BLaER1 treated with 17β-estradiol and CSF1 and Interleukin-3, amounts not matched to agents 10 nM and 100 nM (cell line): ENCODE measurements at regions not wholly inside any gene's neighbourhood (a gene's known extent, or its start where the extent isn't known, plus 50 kb on each side); places are given as distances from the start of the nearest gene placed in this dataset.
"Not testable (repeated sequence)": the region's sequence is repeated elsewhere in the genome, so short reads cannot be mapped to it uniquely, and the experiment has no call there.

Source experiments
- H3K27ac ChIP-seq, 11 experiments: shearing (Covaris generic); formaldehyde crosslinking; 2 replicates each; pipeline ENCODE4 v1.8.1; 2022
- H3K27me3 ChIP-seq, 11 experiments: shearing (Covaris generic); formaldehyde crosslinking; 2 replicates each; pipeline ENCODE4 v1.8.1; 2022
- H3K36me3 ChIP-seq, 11 experiments: shearing (Covaris generic); formaldehyde crosslinking; 2 replicates each; pipeline ENCODE4 v1.8.1; 2022
- H3K4me1 ChIP-seq, 10 experiments: shearing (Covaris generic); formaldehyde crosslinking; 2 replicates each; pipeline ENCODE4 v1.8.1; 2022
- H3K4me2 ChIP-seq, 11 experiments: shearing (Covaris generic); formaldehyde crosslinking; 2 replicates each; pipeline ENCODE4 v1.8.1; 2022
- H3K4me3 ChIP-seq, 10 experiments: shearing (Covaris generic); formaldehyde crosslinking; 2 replicates each; pipeline ENCODE4 v1.8.1; 2022
- H3K9ac ChIP-seq, 11 experiments: shearing (Covaris generic); formaldehyde crosslinking; 2 replicates each; pipeline ENCODE4 v1.8.1; 2022
- H3K9me3 ChIP-seq, 11 experiments: shearing (Covaris generic); formaldehyde crosslinking; replicated peaks in 1 of 11; 2 replicates each; pipeline ENCODE4 v1.8.1; 2022
- H4K20me1 ChIP-seq, 11 experiments: shearing (Covaris generic); formaldehyde crosslinking; 2 replicates each; pipeline ENCODE4 v1.8.1; 2022
- Cebpa-rat ChIP-seq, 11 experiments: shearing (Covaris generic); IDR thresholded peaks; 2 replicates each; pipeline ENCODE4 v1.8.1; 2022

GRCh38 chrX:150207733-150208132 lies 155.4 kb upstream of the MAMLD1 start:
- Histone ChIP-seq H3K9ac (no peak overlapping the region), H3K27ac (no peak overlapping the region), H3K36me3 (no peaks in the 10 kb centered on the region), H3K9me3 (peaks cover 0 to 24% (median 15%) of the 10 kb centered on the region in 11 experiments; a peak in 14 of 22 replicates), H3K27me3 (no peaks in the 10 kb centered on the region), H4K20me1 (no peaks in the 10 kb centered on the region), H3K4me1 (peaks cover 6 to 18% (median 10%) of the 10 kb centered on the region in 10 experiments; a peak in 19 of 20 replicates), H3K4me2 (no peak overlapping the region), H3K4me3 (no peak overlapping the region)
- TF ChIP-seq Cebpa-rat (IDR thresholded peaks at IDR 0.05), result no peak

- Histone ChIP-seq H3K9ac (no peak overlapping the region), H3K9me3 (peaks cover 0 to 24% (median 15%) of the 10 kb centered on the region in 11 experiments; a peak in 14 of 22 replicates), H3K4me1 (peaks cover 0 to 17% (median 8%) of the 10 kb centered on the region in 10 experiments; a peak in 15 of 20 replicates), H3K4me3 (no peak overlapping the region), H3K27me3 (no peaks in the 10 kb centered on the region), H3K27ac (no peak overlapping the region), H3K4me2 (peak overlapping the region in 1 of 11 experiments; percentile 22; a peak in 1 of 22 replicates), H3K36me3 (no peaks in the 10 kb centered on the region), H4K20me1 (no peaks in the 10 kb centered on the region)
- no peak for TF ChIP-seq Cebpa-rat (IDR thresholded peaks at IDR 0.05)
Observed at GRCh38 chrX:150211988-150212387, 151.1 kb upstream of the MAMLD1 start.

GRCh38 chrX:150212672-150213480 lies 150.2 kb upstream of the MAMLD1 start:
- Histone ChIP-seq H3K27ac (no peak overlapping the region), H3K36me3 (no peaks in the 10 kb centered on the region), H3K9ac (no peak overlapping the region), H3K9me3 (peaks cover 0 to 16% (median 9%) of the 10 kb centered on the region in 11 experiments; a peak in 14 of 22 replicates), H4K20me1 (no peaks in the 10 kb centered on the region), H3K4me3 (no peak overlapping the region), H3K4me1 (peaks cover 0 to 26% (median 17%) of the 10 kb centered on the region in 10 experiments; a peak in 15 of 20 replicates), H3K4me2 (no peak overlapping the region), H3K27me3 (no peaks in the 10 kb centered on the region)
- TF ChIP-seq Cebpa-rat (IDR thresholded peaks at IDR 0.05), result no peak

- no peaks in the 10 kb centered on the region for H3K36me3 ChIP-seq
- no peak for TF ChIP-seq Cebpa-rat (IDR thresholded peaks at IDR 0.05)
Observed at GRCh38 chrX:150213481-150214030, 149.6 kb upstream of the MAMLD1 start.

GRCh38 chrX:150216000-150216399 lies 147.1 kb upstream of the MAMLD1 start:
- H3K4me1 ChIP-seq, result peaks cover 7 to 54% (median 35%) of the 10 kb centered on the region in 10 experiments
- H3K9me3 ChIP-seq, H4K20me1 ChIP-seq, H3K4me3 ChIP-seq, H3K27ac ChIP-seq, H3K27me3 ChIP-seq, H3K36me3 ChIP-seq, H3K9ac ChIP-seq: not testable (repeated sequence)
- peak overlapping the region in 5 of 11 experiments; percentile 69 to 84 (median 77); a peak in 3 of 22 replicates for H3K4me2 ChIP-seq

More at GRCh38 chrX:150213481-150214030, 149.6 kb upstream of the MAMLD1 start:
- no peak overlapping the region for H3K9ac ChIP-seq
- H3K4me3 ChIP-seq, result no peak overlapping the region
- peaks cover 0 to 10% (median 4%) of the 10 kb centered on the region in 11 experiments; a peak in 7 of 22 replicates for H3K9me3 ChIP-seq
- H3K4me2 ChIP-seq, result no peak overlapping the region
- H3K27ac ChIP-seq, result no peak overlapping the region
- H4K20me1 ChIP-seq, result no peaks in the 10 kb centered on the region
- H3K27me3 ChIP-seq, result no peaks in the 10 kb centered on the region
- H3K4me1 ChIP-seq, result peaks cover 0 to 33% (median 23%) of the 10 kb centered on the region in 10 experiments; a peak in 16 of 20 replicates

- H4K20me1 ChIP-seq, result no peaks in the 10 kb centered on the region
- no peak overlapping the region for H3K27ac ChIP-seq
- TF ChIP-seq Cebpa-rat (IDR thresholded peaks at IDR 0.05), result no peak
- no peaks in the 10 kb centered on the region for H3K36me3 ChIP-seq
- no peak overlapping the region for H3K9ac ChIP-seq
- H3K4me3 ChIP-seq, result no peak overlapping the region
- H3K9me3 ChIP-seq, result no peaks in the 10 kb centered on the region
- peaks cover 7 to 53% (median 35%) of the 10 kb centered on the region in 10 experiments for H3K4me1 ChIP-seq
- H3K4me2 ChIP-seq, result peak overlapping the region in 8 of 11 experiments; percentile 49 to 84 (median 70); a peak in 17 of 22 replicates
- no peaks in the 10 kb centered on the region for H3K27me3 ChIP-seq
Observed at GRCh38 chrX:150216716-150217115, 146.4 kb upstream of the MAMLD1 start.

- Histone ChIP-seq H3K27ac (no peak overlapping the region), H3K4me2 (peak overlapping the region in 9 of 11 experiments; percentile 7 to 86 (median 78); a peak in 18 of 22 replicates), H3K9ac (no peak overlapping the region), H3K9me3 (no peaks in the 10 kb centered on the region), H4K20me1 (no peaks in the 10 kb centered on the region), H3K4me1 (peaks cover 7 to 54% (median 35%) of the 10 kb centered on the region in 10 experiments), H3K4me3 (no peak overlapping the region), H3K36me3 (no peaks in the 10 kb centered on the region), H3K27me3 (no peaks in the 10 kb centered on the region)
- TF ChIP-seq Cebpa-rat (IDR thresholded peaks at IDR 0.05), result no peak
Observed at GRCh38 chrX:150217609-150218008, 145.5 kb upstream of the MAMLD1 start.

- Histone ChIP-seq H3K4me3 (no peak overlapping the region), H3K27me3 (no peaks in the 10 kb centered on the region), H3K4me2 (peak overlapping the region in 10 of 11 experiments; percentile 14 to 86 (median 69); a peak in 19 of 22 replicates), H3K4me1 (peaks cover 7 to 67% (median 36%) of the 10 kb centered on the region in 10 experiments), H4K20me1 (no peaks in the 10 kb centered on the region), H3K36me3 (no peaks in the 10 kb centered on the region), H3K9ac (no peak overlapping the region), H3K27ac (no peak overlapping the region), H3K9me3 (no peaks in the 10 kb centered on the region)
- TF ChIP-seq Cebpa-rat (IDR thresholded peaks at IDR 0.05), result no peak
Observed at GRCh38 chrX:150219374-150220185, 143.5 kb upstream of the MAMLD1 start.
